Stimulated activated CD8-positive, alpha-beta memory T cell treated with anti-CD3 and anti-CD28 coated beads, Interleukin-7, amount 100 ng/mL, for 24 hours (primary cell): ENCODE measurements at regions not wholly inside any gene's neighbourhood (a gene's known extent, or its start where the extent isn't known, plus 50 kb on each side); places are given as distances from the start of the nearest gene placed in this dataset.

ENCODE experiments used
- DNase-seq: peaks from one replicate; pipeline ENCODE4 v3.0.0-alpha.2; 2020; ENCODE audit warnings: low read depth

GRCh38 chr10:113326160-113327111 is 226.4 kb upstream of the HABP2 start:
- DNase-seq = no peak

- no peak for DNase-seq
Measured at GRCh38 chr10:113329121-113329596, 223.7 kb upstream of the HABP2 start.

DNA sequence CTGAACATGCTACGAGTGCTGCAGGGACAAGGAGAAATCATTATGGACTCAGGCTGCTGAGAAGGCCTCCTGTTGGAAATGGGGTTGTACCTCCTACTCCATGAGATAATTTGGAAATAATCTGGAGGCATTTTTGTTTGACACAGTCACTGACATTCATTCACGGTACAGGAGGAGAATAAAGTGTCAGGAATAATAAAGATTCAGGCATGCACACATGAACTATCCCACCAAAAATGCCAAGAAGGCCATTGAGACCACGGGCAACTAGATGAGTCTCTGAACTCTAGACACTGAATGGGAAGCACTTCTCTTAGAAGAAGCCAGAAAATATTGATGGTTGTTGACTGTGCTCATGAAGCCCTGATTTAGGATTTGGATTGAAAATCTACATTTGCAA is 220.9 kb upstream of the HABP2 start:
- no peak for DNase-seq

DNA sequence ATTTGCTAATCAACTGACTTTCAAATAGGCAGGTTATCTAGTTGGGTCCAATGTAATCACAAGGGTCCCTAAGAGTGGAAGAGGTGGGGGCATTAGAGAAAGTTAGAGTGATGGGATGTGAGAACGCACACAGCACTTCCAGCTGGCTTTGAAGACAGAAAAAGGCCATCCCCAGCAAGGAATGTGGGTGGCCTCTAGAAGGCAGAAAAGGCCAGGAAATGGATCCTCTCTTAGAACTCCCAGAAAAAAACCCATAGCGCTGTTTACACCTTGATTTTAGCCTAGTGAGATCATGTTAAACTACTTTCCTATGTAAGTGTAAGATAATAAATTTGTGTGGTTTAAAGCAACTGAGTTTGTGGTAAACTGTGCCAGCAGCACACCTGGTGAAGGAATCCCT is 219.5 kb upstream of the HABP2 start:
- no peak for DNase-seq

- DNase-seq = no peak
Measured at GRCh38 chr10:113335592-113335991, 217.3 kb upstream of the HABP2 start.

- DNase-seq = no peak
Measured at GRCh38 chr10:113336549-113337130, 216.2 kb upstream of the HABP2 start.

DNA sequence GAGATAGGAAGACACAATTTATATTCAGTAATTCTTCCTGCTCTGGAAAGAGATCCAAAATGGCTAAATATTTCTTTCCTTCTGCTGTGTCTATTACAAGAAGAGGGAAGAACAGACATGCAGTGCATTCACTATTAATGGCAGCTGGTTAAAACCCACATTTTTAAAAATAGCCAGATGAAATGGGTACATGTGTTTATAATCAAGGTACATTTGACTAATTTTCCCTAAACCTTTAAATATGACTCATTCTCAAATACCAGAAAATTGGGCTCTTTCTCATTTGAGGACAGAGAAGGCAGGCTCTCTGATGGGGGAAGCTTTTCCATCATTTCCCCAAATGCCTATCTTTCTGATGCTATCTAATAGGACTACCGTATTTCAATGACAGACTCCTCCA is 215.7 kb upstream of the HABP2 start:
- DNase-seq = no peak

- DNase-seq = no peak
Measured at GRCh38 chr10:113339121-113339520, 213.7 kb upstream of the HABP2 start.

- DNase-seq = no peak
Measured at GRCh38 chr10:113340282-113340681, 212.6 kb upstream of the HABP2 start.

DNA sequence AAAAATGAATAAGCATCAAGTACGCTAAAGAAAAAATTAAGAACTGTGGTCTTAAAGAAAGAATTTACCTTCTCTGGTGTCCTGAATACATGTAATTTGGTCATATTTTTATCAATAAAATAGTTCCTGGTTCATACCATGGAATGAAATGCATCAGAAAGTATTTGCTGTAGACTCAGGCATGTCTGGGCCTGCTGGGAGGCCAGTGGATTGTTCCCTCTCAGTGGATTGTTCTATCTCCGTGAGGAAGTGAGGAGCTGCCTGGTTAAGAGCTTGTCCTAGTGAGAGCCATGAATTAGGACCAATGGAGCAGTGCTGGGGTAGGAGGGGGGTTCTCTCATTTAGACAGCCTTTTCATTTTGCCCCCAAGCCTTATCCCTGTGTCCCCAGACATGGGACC is 211.7 kb upstream of the HABP2 start:
- no peak for DNase-seq

DNA sequence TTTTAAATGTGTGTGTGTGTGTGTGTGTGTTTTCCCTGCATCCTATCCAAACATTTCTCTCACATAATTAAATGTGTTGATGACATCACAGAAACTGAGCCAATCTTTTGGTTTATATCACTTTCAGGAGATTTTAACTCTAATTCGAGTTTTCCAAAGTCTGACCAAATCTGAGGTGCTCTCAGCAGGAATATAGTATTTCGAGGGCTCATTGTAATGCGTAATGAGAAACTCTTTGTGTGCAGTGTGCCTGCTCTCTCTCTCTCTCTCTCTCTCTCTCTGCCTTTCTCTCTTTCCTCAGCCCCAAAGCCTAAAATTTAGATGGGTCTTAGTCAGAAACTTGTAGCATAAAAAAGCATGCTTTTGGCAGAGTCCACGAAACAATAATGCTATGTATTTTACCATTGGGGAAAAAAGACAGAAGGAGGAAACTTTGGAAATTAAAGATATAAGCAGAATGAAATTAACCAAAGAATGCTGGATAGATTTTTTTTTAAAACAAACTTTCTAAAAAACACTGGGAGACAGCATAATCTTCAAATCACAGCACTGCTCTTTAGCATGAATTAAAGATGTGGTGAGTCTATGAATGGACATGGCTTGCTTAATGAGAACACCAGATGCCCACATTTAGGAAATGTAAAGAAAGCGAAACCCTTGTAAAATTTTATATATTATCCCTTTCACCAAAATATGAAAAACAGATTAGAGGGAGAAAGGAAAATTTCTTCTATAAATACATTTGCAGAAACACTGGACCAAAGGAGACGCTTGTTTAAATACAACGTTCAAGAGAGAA is 206.8 kb upstream of the HABP2 start:
- no peak for DNase-seq

GRCh38 chr10:113347508-113347907 is 205.3 kb upstream of the HABP2 start:
- DNase-seq = no peak

- no peak for DNase-seq
Measured at GRCh38 chr10:113348694-113349093, 204.2 kb upstream of the HABP2 start.

DNA sequence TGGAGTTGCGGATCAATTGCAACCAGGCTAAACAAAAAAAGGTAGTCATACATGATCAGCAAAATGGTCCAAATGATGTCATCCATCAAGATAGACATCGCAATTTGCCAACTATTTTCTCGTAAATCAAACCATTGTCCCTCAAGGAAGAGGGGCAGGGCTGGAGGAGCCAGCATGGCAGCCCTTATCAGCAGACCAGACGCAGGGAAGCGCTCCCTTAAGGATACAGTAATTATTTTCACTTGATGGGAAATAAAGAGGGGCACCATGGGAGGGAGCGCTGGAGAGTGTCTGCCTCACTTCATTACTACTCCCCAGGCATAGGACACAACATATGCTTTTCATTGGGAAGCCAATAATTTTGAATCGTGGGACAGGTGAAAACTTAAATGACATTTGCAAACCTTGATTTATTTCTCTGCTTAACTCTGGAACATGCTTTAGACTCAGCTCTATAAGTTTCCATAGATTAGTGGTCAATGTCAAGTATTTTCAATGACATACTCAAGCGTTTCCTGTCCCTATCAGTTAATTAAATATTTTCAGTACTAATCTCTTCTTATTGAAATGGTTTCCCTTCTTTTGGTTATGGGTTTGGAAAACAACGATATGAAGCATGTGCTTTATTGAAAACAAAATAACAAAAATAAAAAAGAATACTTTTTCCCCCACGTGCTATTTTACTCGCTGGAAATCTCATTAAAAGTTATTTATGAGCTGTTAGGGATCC is 202.4 kb upstream of the HABP2 start:
- DNase-seq = no peak

DNA sequence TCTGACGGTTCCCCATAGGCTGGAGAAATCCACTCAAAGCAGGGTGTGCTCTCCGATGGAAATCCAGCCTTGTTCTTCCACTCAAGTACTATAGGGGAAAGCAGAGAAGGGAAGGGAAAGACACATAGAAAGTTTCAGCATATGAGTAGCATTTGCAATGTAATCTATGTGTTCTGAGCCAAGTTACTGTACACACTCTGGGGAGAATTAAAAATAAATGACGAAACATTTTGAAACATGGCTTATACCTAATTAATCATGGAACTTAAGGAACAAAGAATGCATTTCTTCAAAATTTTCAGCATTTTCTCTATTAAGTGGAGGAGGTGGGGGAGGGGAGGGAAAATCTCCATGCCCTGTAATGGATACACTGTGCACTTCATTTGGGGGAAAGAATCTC is 198.1 kb upstream of the HABP2 start:
- DNase-seq = no peak

DNA sequence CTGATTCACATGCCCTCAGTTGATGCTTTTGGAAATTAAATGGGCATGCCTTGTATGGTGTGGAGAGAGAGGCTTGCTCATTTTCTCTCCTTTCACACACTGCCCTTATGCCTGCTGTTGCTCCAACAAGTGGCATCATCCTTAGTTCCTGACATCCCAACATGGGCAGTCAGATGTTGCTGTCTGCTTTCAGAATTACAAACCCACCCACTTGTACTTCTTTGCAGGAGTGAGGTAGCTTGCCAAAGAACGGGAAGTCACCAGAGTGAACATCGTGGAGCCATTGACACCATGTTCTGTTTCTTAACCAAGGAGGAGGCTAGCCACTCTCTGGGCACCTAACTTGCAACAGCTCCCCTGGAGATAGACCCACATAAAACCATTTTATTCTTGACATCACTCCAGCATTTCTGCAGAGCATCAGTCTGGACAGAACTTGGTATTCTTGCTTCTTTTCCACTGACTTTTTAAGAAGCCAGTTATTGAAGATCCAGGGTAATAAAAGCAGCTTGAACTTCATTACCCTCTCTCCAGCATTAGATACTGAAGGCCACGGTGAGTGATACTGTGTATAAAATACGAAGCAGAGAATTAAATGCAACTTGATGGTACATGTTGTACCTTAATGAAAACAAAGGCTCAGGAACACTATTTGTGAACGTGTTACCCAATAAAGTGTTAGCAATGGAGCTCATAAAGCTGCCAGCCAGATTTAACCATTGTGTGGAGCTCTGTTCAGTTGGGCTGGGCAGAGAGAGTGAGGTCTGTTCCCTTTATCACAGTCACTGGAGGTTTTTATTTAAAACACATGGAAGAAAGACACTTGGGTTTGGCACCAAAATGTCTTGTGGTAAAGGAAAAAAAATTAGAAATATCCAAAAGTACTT is 195.8 kb upstream of the HABP2 start:
- DNase-seq = no peak

DNA sequence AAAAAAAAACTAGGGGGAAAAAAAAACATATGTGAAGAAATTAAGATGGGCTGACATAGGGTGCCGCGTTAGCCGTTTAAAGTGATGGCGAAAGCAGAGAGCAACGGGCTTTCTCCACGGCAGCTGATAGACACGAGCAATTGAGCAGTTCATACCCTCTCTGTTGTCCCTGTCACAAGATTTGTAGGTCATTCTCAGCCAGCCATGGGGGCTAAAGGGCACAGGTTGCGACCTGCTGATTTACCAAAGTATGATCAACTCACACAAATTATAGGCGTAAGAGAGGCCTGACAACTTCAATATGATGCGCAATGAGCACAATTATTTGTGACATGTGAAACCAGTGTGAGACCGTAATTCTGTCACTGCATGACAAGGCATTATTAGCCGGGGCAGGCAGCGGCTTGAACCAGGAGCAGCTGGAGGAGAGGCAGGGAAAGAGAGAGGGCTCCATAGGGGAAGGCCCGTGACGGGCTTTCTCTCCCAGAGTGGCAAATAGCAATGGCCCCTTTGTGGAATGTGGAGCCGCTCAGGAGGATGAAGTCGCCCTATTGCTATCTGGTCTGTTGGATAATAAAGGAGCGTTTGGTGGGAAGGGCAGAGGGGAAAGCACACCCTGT is 195.1 kb upstream of the HABP2 start:
- no peak for DNase-seq

GRCh38 chr10:113359655-113360054 is 193.2 kb upstream of the HABP2 start:
- DNase-seq = no peak

GRCh38 chr10:113360870-113361269 is 192.0 kb upstream of the HABP2 start:
- DNase-seq = no peak

DNA sequence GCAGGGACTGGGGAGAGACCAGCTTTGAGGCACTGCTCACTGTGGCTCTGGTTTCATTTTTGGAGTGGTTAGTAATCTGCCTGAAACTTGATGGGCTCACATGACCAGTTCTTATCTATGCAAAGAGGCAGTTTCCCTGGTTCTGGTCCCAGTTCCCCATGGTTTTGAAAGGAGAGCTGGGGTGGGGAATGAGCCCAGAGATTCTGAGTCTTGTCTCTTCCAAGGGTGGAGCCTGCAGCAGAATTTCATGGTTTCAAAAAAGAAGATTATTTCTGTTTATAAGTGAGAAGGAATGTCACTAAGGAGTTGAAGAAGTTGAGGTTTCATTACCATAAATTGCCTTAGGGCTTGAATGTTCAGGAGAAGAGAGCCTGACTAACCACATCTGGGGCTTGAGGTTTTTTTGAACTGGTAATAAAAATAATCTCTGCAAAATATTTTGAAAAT is 190.2 kb upstream of the HABP2 start:
- DNase-seq = no peak
